ENCODE measurements at regions not wholly inside any gene's neighbourhood (a gene's known extent, or its start where the extent isn't known, plus 50 kb on each side); places are given as distances from the start of the nearest gene placed in this dataset.

GRCh38 chr13:82259284-82259683 is 1623.0 kb downstream of the SLITRK1 start:
- H3K9me3 ChIP-seq (replicated peaks), result peaks cover 24% of the 10 kb centered on the region
- H3K4me1 ChIP-seq (replicated peaks), result no peaks in the 10 kb centered on the region
- no peak for DNase-seq (ENCODE audit: low read depth in 1 of 2, low spot score in 2 of 2)
- no peaks in the 10 kb centered on the region for H3K36me3 ChIP-seq
- H3K27ac ChIP-seq, result no peak overlapping the region
- no peak overlapping the region for H3K4me3 ChIP-seq
- no peaks in the 10 kb centered on the region for H3K27me3 ChIP-seq (replicated peaks)

- Histone ChIP-seq H3K27me3 (replicated peaks) (no peaks in the 10 kb centered on the region), H3K4me1 (replicated peaks) (no peaks in the 10 kb centered on the region), H3K9me3 (replicated peaks) (peaks cover 24% of the 10 kb centered on the region), H3K36me3 (no peaks in the 10 kb centered on the region), H3K4me3 (no peak overlapping the region), H3K27ac (no peak overlapping the region)
- peak in 1 of 2 experiments; percentile 61 for DNase-seq (ENCODE audit: low read depth in 1 of 2, low spot score in 2 of 2)
Measured at GRCh38 chr13:82257790-82258507, 1624.3 kb downstream of the SLITRK1 start.

- Histone ChIP-seq H3K27me3 (replicated peaks) (no peaks in the 10 kb centered on the region), H3K36me3 (no peaks in the 10 kb centered on the region), H3K4me3 (no peak overlapping the region), H3K9me3 (replicated peaks) (peaks cover 10% of the 10 kb centered on the region; the same call in 1 of the 2 replicates), H3K4me1 (replicated peaks) (no peaks in the 10 kb centered on the region), H3K27ac (no peak overlapping the region)
- DNase-seq (ENCODE audit: low read depth in 1 of 2, low spot score in 2 of 2), result no peak
Measured at GRCh38 chr13:82248762-82249161, 1633.5 kb downstream of the SLITRK1 start.

- no peak for DNase-seq (ENCODE audit: low read depth in 1 of 2, low spot score in 2 of 2)
- Histone ChIP-seq H3K4me3 (no peak overlapping the region), H3K27ac (no peak overlapping the region), H3K36me3 (no peaks in the 10 kb centered on the region), H3K9me3 (replicated peaks) (peaks cover 10% of the 10 kb centered on the region; the same call in 1 of the 2 replicates), H3K4me1 (replicated peaks) (no peaks in the 10 kb centered on the region), H3K27me3 (replicated peaks) (no peaks in the 10 kb centered on the region; the same call in 1 of the 2 replicates)
Measured at GRCh38 chr13:82245860-82246259, 1636.4 kb downstream of the SLITRK1 start.

- H3K27ac ChIP-seq, result no peak overlapping the region
- no peak for DNase-seq (ENCODE audit: low read depth in 1 of 2, low spot score in 2 of 2)
Measured at GRCh38 chr13:82224806-82225205, 1657.5 kb downstream of the SLITRK1 start.

GRCh38 chr13:82221621-82222020 is 1660.7 kb downstream of the SLITRK1 start:
- DNase-seq (ENCODE audit: low read depth in 1 of 2, low spot score in 2 of 2), result no peak
- Histone ChIP-seq H3K4me3 (no peak overlapping the region), H3K4me1 (replicated peaks) (no peaks in the 10 kb centered on the region)

More at GRCh38 chr13:82224806-82225205, 1657.5 kb downstream of the SLITRK1 start:
- no peak overlapping the region for H3K4me3 ChIP-seq
- no peaks in the 10 kb centered on the region for H3K4me1 ChIP-seq (replicated peaks)
- H3K27me3 ChIP-seq (replicated peaks), result no peaks in the 10 kb centered on the region
- H3K36me3 ChIP-seq, result no peaks in the 10 kb centered on the region
- peaks cover 10% of the 10 kb centered on the region; the same call in 1 of the 2 replicates for H3K9me3 ChIP-seq (replicated peaks)

GRCh38 chr13:82220641-82221040 is 1661.6 kb downstream of the SLITRK1 start:
- no peaks in the 10 kb centered on the region for H3K36me3 ChIP-seq
- H3K27ac ChIP-seq, result no peak overlapping the region
- no peak for DNase-seq (ENCODE audit: low read depth in 1 of 2, low spot score in 2 of 2)
- H3K9me3 ChIP-seq (replicated peaks), result 0 out of 2 replicates have a peak, but pooled peaks cover 3% of the 10 kb centered on the region
- no peaks in the 10 kb centered on the region for H3K27me3 ChIP-seq (replicated peaks)
- no peak overlapping the region for H3K4me3 ChIP-seq
- no peaks in the 10 kb centered on the region for H3K4me1 ChIP-seq (replicated peaks)

More at GRCh38 chr13:82221621-82222020, 1660.7 kb downstream of the SLITRK1 start:
- H3K27me3 ChIP-seq (replicated peaks), result no peaks in the 10 kb centered on the region
- H3K27ac ChIP-seq, result no peak overlapping the region
- H3K36me3 ChIP-seq, result no peaks in the 10 kb centered on the region
- H3K9me3 ChIP-seq (replicated peaks), result peaks cover 3% of the 10 kb centered on the region; the same call in 1 of the 2 replicates

- H3K9me3 ChIP-seq (replicated peaks), result peaks cover 3% of the 10 kb centered on the region; the same call in 1 of the 2 replicates
- no peak for DNase-seq (ENCODE audit: low read depth in 1 of 2, low spot score in 2 of 2)
- no peak overlapping the region for H3K4me3 ChIP-seq
- no peak overlapping the region for H3K27ac ChIP-seq
- no peaks in the 10 kb centered on the region for H3K27me3 ChIP-seq (replicated peaks)
- H3K36me3 ChIP-seq, result no peaks in the 10 kb centered on the region
- H3K4me1 ChIP-seq (replicated peaks), result no peaks in the 10 kb centered on the region
Measured at GRCh38 chr13:82216165-82216564, 1666.1 kb downstream of the SLITRK1 start.

- Histone ChIP-seq H3K4me3 (no peak overlapping the region), H3K36me3 (no peaks in the 10 kb centered on the region), H3K4me1 (replicated peaks) (no peaks in the 10 kb centered on the region), H3K27ac (no peak overlapping the region), H3K27me3 (replicated peaks) (no peaks in the 10 kb centered on the region), H3K9me3 (replicated peaks) (peaks cover 3% of the 10 kb centered on the region; the same call in 1 of the 2 replicates)
- no peak for DNase-seq (ENCODE audit: low read depth in 1 of 2, low spot score in 2 of 2)
Measured at GRCh38 chr13:82214341-82214740, 1667.9 kb downstream of the SLITRK1 start.

GRCh38 chr13:82206241-82206640 is 1676.0 kb downstream of the SLITRK1 start:
- DNase-seq (ENCODE audit: low read depth in 1 of 2, low spot score in 2 of 2), result peak in 1 of 2 experiments; percentile 53
- no peak overlapping the region for H3K4me3 ChIP-seq
- H3K27ac ChIP-seq, result no peak overlapping the region
- no peaks in the 10 kb centered on the region for H3K4me1 ChIP-seq (replicated peaks)
- H3K9me3 ChIP-seq (replicated peaks), result no peaks in the 10 kb centered on the region
- no peaks in the 10 kb centered on the region for H3K27me3 ChIP-seq (replicated peaks)
- no peaks in the 10 kb centered on the region for H3K36me3 ChIP-seq

GRCh38 chr13:82202398-82202797 is 1679.9 kb downstream of the SLITRK1 start:
- H3K9me3 ChIP-seq (replicated peaks), result no peaks in the 10 kb centered on the region
- H3K27ac ChIP-seq, result no peak overlapping the region
- no peaks in the 10 kb centered on the region for H3K36me3 ChIP-seq
- DNase-seq (ENCODE audit: low read depth in 1 of 2, low spot score in 2 of 2), result no peak
- no peak overlapping the region for H3K4me3 ChIP-seq
- H3K27me3 ChIP-seq (replicated peaks), result no peaks in the 10 kb centered on the region
- no peaks in the 10 kb centered on the region for H3K4me1 ChIP-seq (replicated peaks)

- Histone ChIP-seq H3K4me1 (replicated peaks) (no peaks in the 10 kb centered on the region), H3K27ac (no peak overlapping the region), H3K4me3 (no peak overlapping the region), H3K9me3 (replicated peaks) (no peaks in the 10 kb centered on the region), H3K36me3 (no peaks in the 10 kb centered on the region), H3K27me3 (replicated peaks) (no peaks in the 10 kb centered on the region)
- DNase-seq (ENCODE audit: low read depth in 1 of 2, low spot score in 2 of 2), result no peak
Measured at GRCh38 chr13:82196087-82196486, 1686.2 kb downstream of the SLITRK1 start.

GRCh38 chr13:82187227-82187626 is 1695.0 kb downstream of the SLITRK1 start:
- no peak for DNase-seq (ENCODE audit: low read depth in 1 of 2, low spot score in 2 of 2)
- Histone ChIP-seq H3K27me3 (replicated peaks) (no peaks in the 10 kb centered on the region), H3K36me3 (no peaks in the 10 kb centered on the region), H3K27ac (no peak overlapping the region), H3K9me3 (replicated peaks) (0 out of 2 replicates have a peak, but pooled peaks cover 6% of the 10 kb centered on the region), H3K4me1 (replicated peaks) (no peaks in the 10 kb centered on the region), H3K4me3 (no peak overlapping the region)

GRCh38 chr13:82176751-82177150 is 1705.5 kb downstream of the SLITRK1 start:
- H3K27ac ChIP-seq, result no peak overlapping the region
- H3K4me1 ChIP-seq (replicated peaks), result no peaks in the 10 kb centered on the region
- H3K4me3 ChIP-seq, result no peak overlapping the region
- no peaks in the 10 kb centered on the region for H3K9me3 ChIP-seq (replicated peaks)
- H3K27me3 ChIP-seq (replicated peaks), result no peaks in the 10 kb centered on the region
- no peak for DNase-seq (ENCODE audit: low read depth in 1 of 2, low spot score in 2 of 2)
- no peaks in the 10 kb centered on the region for H3K36me3 ChIP-seq
